ENCODE measurements at regions not wholly inside any gene's neighbourhood (a gene's known extent, or its start where the extent isn't known, plus 50 kb on each side); places are given as distances from the start of the nearest gene placed in this dataset.

DNA sequence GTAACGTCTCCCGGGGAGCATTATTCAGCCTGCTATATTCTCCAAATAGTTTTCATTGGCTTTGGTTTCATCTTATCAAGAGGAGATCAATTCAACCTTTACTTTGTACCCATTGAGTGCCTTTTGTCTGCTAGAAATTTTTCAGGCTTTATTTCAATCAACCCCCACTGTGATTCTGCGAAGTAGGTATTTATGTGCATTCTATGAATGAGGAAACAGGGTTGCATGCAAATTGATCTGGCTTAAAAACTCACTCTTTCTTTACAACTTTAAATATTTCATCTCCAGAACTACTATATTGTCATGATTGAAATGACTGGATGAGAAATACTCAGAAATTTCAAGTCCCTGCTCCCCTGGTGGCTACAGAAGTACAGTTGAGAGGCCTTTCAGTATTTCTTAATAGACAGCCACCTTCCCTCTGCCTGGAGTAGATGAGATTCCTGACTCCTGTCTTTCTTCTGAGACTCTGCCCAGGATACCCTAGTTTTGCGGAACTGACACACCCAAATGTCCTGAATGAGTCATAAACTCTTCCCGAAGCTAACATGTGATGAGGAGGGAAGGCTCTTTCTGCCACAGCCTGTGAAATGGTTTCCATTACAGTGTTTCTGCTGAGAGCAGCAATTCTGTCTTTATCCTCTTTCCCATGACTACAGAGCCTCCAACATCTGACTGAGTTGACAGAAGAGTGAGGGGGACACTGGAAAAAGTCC is 52.6 kb upstream of the TNC start:
- TF ChIP-seq POLR2A (IDR thresholded peaks at IDR 0.05) = no peak
- TF ChIP-seq, protein P1, sequence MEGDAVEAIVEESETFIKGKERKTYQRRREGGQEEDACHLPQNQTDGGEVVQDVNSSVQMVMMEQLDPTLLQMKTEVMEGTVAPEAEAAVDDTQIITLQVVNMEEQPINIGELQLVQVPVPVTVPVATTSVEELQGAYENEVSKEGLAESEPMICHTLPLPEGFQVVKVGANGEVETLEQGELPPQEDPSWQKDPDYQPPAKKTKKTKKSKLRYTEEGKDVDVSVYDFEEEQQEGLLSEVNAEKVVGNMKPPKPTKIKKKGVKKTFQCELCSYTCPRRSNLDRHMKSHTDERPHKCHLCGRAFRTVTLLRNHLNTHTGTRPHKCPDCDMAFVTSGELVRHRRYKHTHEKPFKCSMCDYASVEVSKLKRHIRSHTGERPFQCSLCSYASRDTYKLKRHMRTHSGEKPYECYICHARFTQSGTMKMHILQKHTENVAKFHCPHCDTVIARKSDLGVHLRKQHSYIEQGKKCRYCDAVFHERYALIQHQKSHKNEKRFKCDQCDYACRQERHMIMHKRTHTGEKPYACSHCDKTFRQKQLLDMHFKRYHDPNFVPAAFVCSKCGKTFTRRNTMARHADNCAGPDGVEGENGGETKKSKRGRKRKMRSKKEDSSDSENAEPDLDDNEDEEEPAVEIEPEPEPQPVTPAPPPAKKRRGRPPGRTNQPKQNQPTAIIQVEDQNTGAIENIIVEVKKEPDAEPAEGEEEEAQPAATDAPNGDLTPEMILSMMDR (IDR thresholded peaks at IDR 0.05) = no peak
- TF ChIP-seq EP300 (IDR thresholded peaks at IDR 0.05) = no peak

Measured in upper lobe of left lung (tissue), 4 donors.